ENCODE measurements at regions not wholly inside any gene's neighbourhood (a gene's known extent, or its start where the extent isn't known, plus 50 kb on each side); places are given as distances from the start of the nearest gene placed in this dataset.

DNA sequence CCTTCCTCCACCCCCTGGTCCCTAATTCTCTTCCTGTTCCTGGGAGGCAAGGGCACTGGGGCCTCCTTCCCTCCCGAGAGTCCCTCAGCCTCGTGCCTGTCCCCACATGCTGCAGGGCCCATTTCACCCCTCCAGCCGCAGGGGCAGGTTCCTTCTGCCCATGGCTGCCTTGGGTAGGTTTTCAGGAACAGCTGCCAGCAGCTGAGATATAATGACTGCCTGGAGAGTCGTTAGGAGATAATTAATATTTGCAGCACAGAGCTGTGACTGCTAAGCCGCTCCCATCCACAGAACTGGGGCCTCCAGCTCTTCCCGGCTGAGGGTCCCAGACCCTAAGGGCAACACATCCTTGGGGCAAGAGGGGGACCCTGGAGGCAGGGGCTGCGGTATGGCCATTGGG is 211.9 kb upstream of the LHX5 start:
- H3K36me3 ChIP-seq (ENCODE audit: insufficient read depth, low read length, poor library complexity, severe bottlenecking): no peaks in the 10 kb centered on the region
- intact Hi-C loops (cut with micrococcal nuclease; ENCODE audit: unreplicated experiment): no loop called here
- DNase-seq (ENCODE audit: low spot score): no peak
- no peaks in the 10 kb centered on the region for H3K4me1 ChIP-seq (ENCODE audit: insufficient read depth, low read length, poor library complexity, severe bottlenecking)
- H3K4me3 ChIP-seq (ENCODE audit: low read depth, low read length, poor library complexity, severe bottlenecking): no peak overlapping the region
- H3K27me3 ChIP-seq (replicated peaks; ENCODE audit: insufficient read depth, low read depth, low read length, poor library complexity): no peaks in the 10 kb centered on the region
- no peaks in the 10 kb centered on the region for H3K9me3 ChIP-seq (ENCODE audit: low read depth, low read length, poor library complexity, severe bottlenecking)
- BruUV-seq (replicated peaks): no TSS peak
- ChIA-PET CTCF (no interaction called here), POLR2A (ENCODE audit: low non-redundant PET) (no interaction called here)
- TF ChIP-seq, protein P1, sequence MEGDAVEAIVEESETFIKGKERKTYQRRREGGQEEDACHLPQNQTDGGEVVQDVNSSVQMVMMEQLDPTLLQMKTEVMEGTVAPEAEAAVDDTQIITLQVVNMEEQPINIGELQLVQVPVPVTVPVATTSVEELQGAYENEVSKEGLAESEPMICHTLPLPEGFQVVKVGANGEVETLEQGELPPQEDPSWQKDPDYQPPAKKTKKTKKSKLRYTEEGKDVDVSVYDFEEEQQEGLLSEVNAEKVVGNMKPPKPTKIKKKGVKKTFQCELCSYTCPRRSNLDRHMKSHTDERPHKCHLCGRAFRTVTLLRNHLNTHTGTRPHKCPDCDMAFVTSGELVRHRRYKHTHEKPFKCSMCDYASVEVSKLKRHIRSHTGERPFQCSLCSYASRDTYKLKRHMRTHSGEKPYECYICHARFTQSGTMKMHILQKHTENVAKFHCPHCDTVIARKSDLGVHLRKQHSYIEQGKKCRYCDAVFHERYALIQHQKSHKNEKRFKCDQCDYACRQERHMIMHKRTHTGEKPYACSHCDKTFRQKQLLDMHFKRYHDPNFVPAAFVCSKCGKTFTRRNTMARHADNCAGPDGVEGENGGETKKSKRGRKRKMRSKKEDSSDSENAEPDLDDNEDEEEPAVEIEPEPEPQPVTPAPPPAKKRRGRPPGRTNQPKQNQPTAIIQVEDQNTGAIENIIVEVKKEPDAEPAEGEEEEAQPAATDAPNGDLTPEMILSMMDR (conservative IDR thresholded peaks at IDR 0.05; ENCODE audit: low read depth, low read length): no peak
- TF ChIP-seq EZH2 (IDR thresholded peaks at IDR 0.05; ENCODE audit: borderline replicate concordance, low read depth, low read length, poor library complexity, severe bottlenecking): no peak
- H3K27ac ChIP-seq (ENCODE audit: low read depth, low read length, poor library complexity, severe bottlenecking): no peak overlapping the region

DNA sequence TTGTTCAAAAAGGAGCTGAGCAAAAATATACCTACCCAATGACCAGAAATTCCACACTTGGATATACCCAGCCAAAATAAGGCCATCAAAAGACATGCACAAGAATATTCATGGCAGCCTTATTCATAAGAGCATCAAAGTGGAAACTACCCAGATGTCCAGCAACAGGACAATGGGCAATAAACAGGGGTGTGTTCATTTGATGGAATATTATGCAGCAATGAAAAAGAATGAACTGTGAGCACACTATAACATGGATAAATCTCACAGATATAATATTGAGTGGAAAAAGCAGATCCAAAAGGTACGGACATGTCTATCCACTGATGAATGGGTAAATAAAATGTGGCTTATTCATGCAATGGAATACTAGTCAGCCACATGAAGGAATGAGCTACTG is 209.2 kb upstream of the LHX5 start:
- Histone ChIP-seq H3K27ac (ENCODE audit: low read depth, low read length, poor library complexity, severe bottlenecking) (no peak overlapping the region), H3K36me3 (ENCODE audit: insufficient read depth, low read length, poor library complexity, severe bottlenecking) (no peaks in the 10 kb centered on the region), H3K4me1 (ENCODE audit: insufficient read depth, low read length, poor library complexity, severe bottlenecking) (no peaks in the 10 kb centered on the region), H3K27me3 (replicated peaks; ENCODE audit: insufficient read depth, low read depth, low read length, poor library complexity) (peaks cover 10% of the 10 kb centered on the region), H3K4me3 (ENCODE audit: low read depth, low read length, poor library complexity, severe bottlenecking) (no peak overlapping the region), H3K9me3 (ENCODE audit: low read depth, low read length, poor library complexity, severe bottlenecking) (no peaks in the 10 kb centered on the region)
- no peak for DNase-seq (ENCODE audit: low spot score)
- intact Hi-C loops (cut with micrococcal nuclease; ENCODE audit: unreplicated experiment): no loop called here
- no peak for TF ChIP-seq EZH2 (IDR thresholded peaks at IDR 0.05; ENCODE audit: borderline replicate concordance, low read depth, low read length, poor library complexity, severe bottlenecking)
- TF ChIP-seq, protein P1 (conservative IDR thresholded peaks at IDR 0.05; ENCODE audit: low read depth, low read length): no peak
- CTCF ChIA-PET: interaction anchor here (0.6 kb wide), 1 partner anchor 445 kb away, joined by 3 read pairs; no protein-coding TSS in a partner anchor
- POLR2A ChIA-PET (ENCODE audit: low non-redundant PET): no interaction called here
- no TSS peak for BruUV-seq (replicated peaks)

- H3K4me3 ChIP-seq (ENCODE audit: low read depth, low read length, poor library complexity, severe bottlenecking): no peak overlapping the region
- BruUV-seq (replicated peaks): no TSS peak
- peaks cover 34% of the 10 kb centered on the region for H3K27me3 ChIP-seq (replicated peaks; ENCODE audit: insufficient read depth, low read depth, low read length, poor library complexity)
- no peak for TF ChIP-seq EZH2 (IDR thresholded peaks at IDR 0.05; ENCODE audit: borderline replicate concordance, low read depth, low read length, poor library complexity, severe bottlenecking)
- TF ChIP-seq, protein P1 (conservative IDR thresholded peaks at IDR 0.05; ENCODE audit: low read depth, low read length): no peak
- no peaks in the 10 kb centered on the region for H3K36me3 ChIP-seq (ENCODE audit: insufficient read depth, low read length, poor library complexity, severe bottlenecking)
- no peak for DNase-seq (ENCODE audit: low spot score)
- ChIA-PET CTCF (no interaction called here), POLR2A (ENCODE audit: low non-redundant PET) (no interaction called here)
- no peaks in the 10 kb centered on the region for H3K9me3 ChIP-seq (ENCODE audit: low read depth, low read length, poor library complexity, severe bottlenecking)
- H3K27ac ChIP-seq (ENCODE audit: low read depth, low read length, poor library complexity, severe bottlenecking): no peak overlapping the region
- no peaks in the 10 kb centered on the region for H3K4me1 ChIP-seq (ENCODE audit: insufficient read depth, low read length, poor library complexity, severe bottlenecking)
- intact Hi-C loops (cut with micrococcal nuclease; ENCODE audit: unreplicated experiment): no loop called here
Observed at GRCh38 chr12:113678223-113679119, 206.8 kb upstream of the LHX5 start.

Data from A673 (cell line).